ENCODE measurements at regions not wholly inside any gene's neighbourhood (a gene's known extent, or its start where the extent isn't known, plus 50 kb on each side); places are given as distances from the start of the nearest gene placed in this dataset.

DNA sequence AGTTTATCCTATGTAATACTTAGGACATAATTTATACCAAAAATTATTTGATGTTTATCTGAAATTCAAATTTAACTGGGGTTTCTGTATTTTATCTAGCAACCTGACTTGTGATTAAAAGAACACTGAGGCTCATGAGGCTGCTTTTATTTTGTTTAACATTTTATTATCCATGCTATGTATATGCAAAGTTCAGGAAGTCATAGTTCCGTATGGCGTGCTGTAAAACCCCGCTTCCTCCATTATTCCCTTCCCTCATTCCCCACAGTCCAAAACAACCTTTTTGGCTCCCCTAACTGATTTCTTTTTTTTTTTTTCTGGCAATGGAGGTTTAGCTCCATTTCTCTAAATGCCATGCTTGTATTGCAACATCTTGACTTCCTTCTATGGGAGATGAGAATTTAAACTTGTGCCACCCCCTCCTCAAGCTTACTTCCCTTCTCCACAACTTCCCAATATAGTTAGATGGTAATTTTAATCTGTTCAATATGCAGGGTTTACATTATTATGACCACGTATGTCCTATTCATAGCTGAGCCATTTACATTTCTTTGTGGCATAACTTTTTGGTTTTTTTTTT is 138.0 kb upstream of the DNAH14 start:
- 100% methylated on average over 1 of the region's 4 CpGs for WGBS (ENCODE audit: insufficient coverage)
- Histone ChIP-seq H3K27me3 (ENCODE audit: control insufficient read depth, insufficient read depth, low read length) (no peaks in the 10 kb centered on the region), H3K4me1 (ENCODE audit: control insufficient read depth, insufficient read depth, low read length) (no peaks in the 10 kb centered on the region), H3K27ac (ENCODE audit: low read depth, low read length) (no peak overlapping the region), H3K9me3 (ENCODE audit: control insufficient read depth, insufficient read depth, low read length) (no peaks in the 10 kb centered on the region), H3K36me3 (ENCODE audit: control insufficient read depth, insufficient read depth, low read length) (no peaks in the 10 kb centered on the region), H3K4me3 (ENCODE audit: low read depth, low read length) (no peak overlapping the region)
- no peak for DNase-seq (ENCODE audit: low read depth in 4 of 6, low spot score in 6 of 6)

DNA sequence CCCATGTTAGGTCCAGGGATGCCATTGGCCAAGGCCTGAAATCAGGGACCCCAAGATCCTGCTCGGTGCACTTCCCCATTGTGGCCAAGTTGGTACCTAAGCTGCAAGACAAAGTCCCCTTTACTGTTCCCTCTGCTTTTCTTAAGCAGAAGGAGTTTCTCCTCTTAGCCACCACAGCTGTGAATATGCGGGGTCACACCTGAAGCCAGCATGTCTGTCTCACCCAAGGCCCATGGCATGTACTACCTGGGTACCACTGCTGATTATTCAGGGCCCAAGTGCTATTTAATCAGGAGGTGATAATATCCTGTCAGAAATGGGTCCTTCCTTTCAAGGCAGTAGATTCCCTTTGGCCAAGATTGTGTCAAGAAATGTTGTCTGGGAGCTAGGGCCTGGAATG is 133.9 kb upstream of the DNAH14 start:
- Histone ChIP-seq H3K27ac (ENCODE audit: low read depth, low read length) (no peak overlapping the region), H3K4me3 (ENCODE audit: low read depth, low read length) (no peak overlapping the region), H3K27me3 (ENCODE audit: control insufficient read depth, insufficient read depth, low read length) (no peaks in the 10 kb centered on the region), H3K36me3 (ENCODE audit: control insufficient read depth, insufficient read depth, low read length) (no peaks in the 10 kb centered on the region), H3K9me3 (ENCODE audit: control insufficient read depth, insufficient read depth, low read length) (no peaks in the 10 kb centered on the region), H3K4me1 (ENCODE audit: control insufficient read depth, insufficient read depth, low read length) (no peaks in the 10 kb centered on the region)
- no peak for DNase-seq (ENCODE audit: low read depth in 4 of 6, low spot score in 6 of 6)
- 64% methylated on average over 2 of the region's 2 CpGs for WGBS (ENCODE audit: insufficient coverage)

DNA sequence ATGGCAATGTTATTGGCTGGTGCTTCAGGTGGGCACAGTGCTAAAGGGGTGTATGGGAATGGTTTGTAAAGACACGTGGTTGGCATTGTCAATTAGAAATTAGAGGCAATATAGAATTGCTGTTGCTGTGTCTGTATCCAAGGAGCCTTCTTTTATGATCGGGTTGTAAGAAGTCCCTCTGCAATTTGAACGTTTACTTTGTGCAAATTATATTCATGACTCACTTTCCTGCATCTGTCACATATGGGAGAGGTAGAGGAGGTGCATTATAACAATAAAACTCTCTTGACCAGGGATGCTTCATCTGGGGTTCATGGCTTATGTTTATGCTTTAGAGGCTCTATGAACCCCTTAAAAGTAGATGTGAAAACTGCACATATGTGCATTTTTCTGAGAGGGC is 130.4 kb upstream of the DNAH14 start:
- Histone ChIP-seq H3K4me3 (ENCODE audit: low read depth, low read length) (no peak overlapping the region), H3K27me3 (ENCODE audit: control insufficient read depth, insufficient read depth, low read length) (no peaks in the 10 kb centered on the region), H3K27ac (ENCODE audit: low read depth, low read length) (no peak overlapping the region), H3K4me1 (ENCODE audit: control insufficient read depth, insufficient read depth, low read length) (no peaks in the 10 kb centered on the region), H3K36me3 (ENCODE audit: control insufficient read depth, insufficient read depth, low read length) (no peaks in the 10 kb centered on the region), H3K9me3 (ENCODE audit: control insufficient read depth, insufficient read depth, low read length) (no peaks in the 10 kb centered on the region)
- WGBS (ENCODE audit: insufficient coverage), result 33% methylated on average over 1 of the region's 3 CpGs
- no peak for DNase-seq (ENCODE audit: low read depth in 4 of 6, low spot score in 6 of 6)

GRCh38 chr1:224800486-224801119 is 128.9 kb upstream of the DNAH14 start:
- peak in 2 of 6 donors; percentile 3 to 69 for DNase-seq (ENCODE audit: low read depth in 4 of 6, low spot score in 6 of 6)
- WGBS (ENCODE audit: insufficient coverage), result 31% methylated on average over 8 of the region's 8 CpGs
- Histone ChIP-seq H3K36me3 (ENCODE audit: control insufficient read depth, insufficient read depth, low read length) (no peaks in the 10 kb centered on the region), H3K27ac (ENCODE audit: low read depth, low read length) (no peak overlapping the region), H3K4me1 (ENCODE audit: control insufficient read depth, insufficient read depth, low read length) (no peaks in the 10 kb centered on the region), H3K4me3 (ENCODE audit: low read depth, low read length) (no peak overlapping the region), H3K9me3 (ENCODE audit: control insufficient read depth, insufficient read depth, low read length) (no peaks in the 10 kb centered on the region), H3K27me3 (ENCODE audit: control insufficient read depth, insufficient read depth, low read length) (no peaks in the 10 kb centered on the region)

- Histone ChIP-seq H3K4me1 (ENCODE audit: control insufficient read depth, insufficient read depth, low read length) (no peaks in the 10 kb centered on the region), H3K27me3 (ENCODE audit: control insufficient read depth, insufficient read depth, low read length) (no peaks in the 10 kb centered on the region), H3K36me3 (ENCODE audit: control insufficient read depth, insufficient read depth, low read length) (no peaks in the 10 kb centered on the region), H3K27ac (ENCODE audit: low read depth, low read length) (no peak overlapping the region), H3K4me3 (ENCODE audit: low read depth, low read length) (no peak overlapping the region), H3K9me3 (ENCODE audit: control insufficient read depth, insufficient read depth, low read length) (no peaks in the 10 kb centered on the region)
- no CpG with 5 or more reads among the region's 2 CpGs for WGBS (ENCODE audit: insufficient coverage)
- DNase-seq (ENCODE audit: low read depth in 4 of 6, low spot score in 6 of 6), result no peak
These were observed 127.5 kb upstream of the DNAH14 start for GRCh38 chr1:224801844-224802490.

- Histone ChIP-seq H3K4me3 (ENCODE audit: low read depth, low read length) (no peak overlapping the region), H3K36me3 (ENCODE audit: control insufficient read depth, insufficient read depth, low read length) (no peaks in the 10 kb centered on the region), H3K27ac (ENCODE audit: low read depth, low read length) (no peak overlapping the region), H3K27me3 (ENCODE audit: control insufficient read depth, insufficient read depth, low read length) (no peaks in the 10 kb centered on the region), H3K9me3 (ENCODE audit: control insufficient read depth, insufficient read depth, low read length) (no peaks in the 10 kb centered on the region), H3K4me1 (ENCODE audit: control insufficient read depth, insufficient read depth, low read length) (no peaks in the 10 kb centered on the region)
- 72% methylated on average over 2 of the region's 3 CpGs for WGBS (ENCODE audit: insufficient coverage)
- DNase-seq (ENCODE audit: low read depth in 4 of 6, low spot score in 6 of 6), result peak in 1 of 6 donors; percentile 73
These were observed 126.9 kb upstream of the DNAH14 start for GRCh38 chr1:224802617-224803016.

DNA sequence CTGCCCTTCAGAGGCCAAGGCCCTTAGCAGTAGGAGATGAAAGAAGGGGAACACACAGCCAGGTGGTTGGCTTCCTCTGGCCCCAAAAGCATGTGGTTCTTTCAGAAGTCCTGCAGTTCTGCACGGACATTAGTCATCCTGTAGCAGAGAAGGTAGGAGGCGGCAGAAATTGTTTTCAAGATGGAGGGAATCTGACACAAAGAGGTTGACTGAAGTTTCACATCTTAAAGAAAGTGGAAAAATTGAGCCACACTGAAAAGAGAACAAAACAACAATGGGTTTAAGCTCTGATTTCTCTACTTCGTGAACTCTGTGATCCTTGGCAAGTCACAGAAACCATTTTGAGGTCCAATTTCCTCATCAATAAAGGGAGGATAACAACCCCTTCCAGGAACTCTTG is 125.3 kb upstream of the DNAH14 start:
- Histone ChIP-seq H3K4me1 (ENCODE audit: control insufficient read depth, insufficient read depth, low read length) (no peaks in the 10 kb centered on the region), H3K27me3 (ENCODE audit: control insufficient read depth, insufficient read depth, low read length) (no peaks in the 10 kb centered on the region), H3K27ac (ENCODE audit: low read depth, low read length) (no peak overlapping the region), H3K36me3 (ENCODE audit: control insufficient read depth, insufficient read depth, low read length) (no peaks in the 10 kb centered on the region), H3K9me3 (ENCODE audit: control insufficient read depth, insufficient read depth, low read length) (no peaks in the 10 kb centered on the region), H3K4me3 (ENCODE audit: low read depth, low read length) (no peak overlapping the region)
- DNase-seq (ENCODE audit: low read depth in 4 of 6, low spot score in 6 of 6), result no peak
- WGBS (ENCODE audit: insufficient coverage), result 88% methylated on average over 2 of the region's 3 CpGs

GRCh38 chr1:224805889-224806288 is 123.6 kb upstream of the DNAH14 start:
- no peaks in the 10 kb centered on the region for H3K27me3 ChIP-seq (ENCODE audit: control insufficient read depth, insufficient read depth, low read length)
- H3K27ac ChIP-seq (ENCODE audit: low read depth, low read length), result no peak overlapping the region
- no peaks in the 10 kb centered on the region for H3K9me3 ChIP-seq (ENCODE audit: control insufficient read depth, insufficient read depth, low read length)
- no peak overlapping the region for H3K4me3 ChIP-seq (ENCODE audit: low read depth, low read length)
- no peaks in the 10 kb centered on the region for H3K4me1 ChIP-seq (ENCODE audit: control insufficient read depth, insufficient read depth, low read length)
- WGBS (ENCODE audit: insufficient coverage), result 83% methylated on average over 2 of the region's 2 CpGs
- no peaks in the 10 kb centered on the region for H3K36me3 ChIP-seq (ENCODE audit: control insufficient read depth, insufficient read depth, low read length)
- DNase-seq (ENCODE audit: low read depth in 4 of 6, low spot score in 6 of 6), result no peak

- Histone ChIP-seq H3K4me3 (ENCODE audit: low read depth, low read length) (no peak overlapping the region), H3K9me3 (ENCODE audit: control insufficient read depth, insufficient read depth, low read length) (no peaks in the 10 kb centered on the region), H3K27ac (ENCODE audit: low read depth, low read length) (no peak overlapping the region), H3K27me3 (ENCODE audit: control insufficient read depth, insufficient read depth, low read length) (no peaks in the 10 kb centered on the region), H3K36me3 (ENCODE audit: control insufficient read depth, insufficient read depth, low read length) (no peaks in the 10 kb centered on the region), H3K4me1 (ENCODE audit: control insufficient read depth, insufficient read depth, low read length) (no peaks in the 10 kb centered on the region)
- 95% methylated on average over 5 of the region's 5 CpGs for WGBS (ENCODE audit: insufficient coverage)
- DNase-seq (ENCODE audit: low read depth in 4 of 6, low spot score in 6 of 6), result no peak
These were observed 120.3 kb upstream of the DNAH14 start for GRCh38 chr1:224809137-224809536.

- DNase-seq (ENCODE audit: low read depth in 4 of 6, low spot score in 6 of 6), result no peak
These were observed 119.9 kb upstream of the DNAH14 start for GRCh38 chr1:224809613-224810012.

More at GRCh38 chr1:224809613-224810012, 119.9 kb upstream of the DNAH14 start:
- Histone ChIP-seq H3K27me3 (ENCODE audit: control insufficient read depth, insufficient read depth, low read length) (no peaks in the 10 kb centered on the region), H3K27ac (ENCODE audit: low read depth, low read length) (no peak overlapping the region), H3K4me1 (ENCODE audit: control insufficient read depth, insufficient read depth, low read length) (no peaks in the 10 kb centered on the region), H3K36me3 (ENCODE audit: control insufficient read depth, insufficient read depth, low read length) (no peaks in the 10 kb centered on the region), H3K9me3 (ENCODE audit: control insufficient read depth, insufficient read depth, low read length) (no peaks in the 10 kb centered on the region), H3K4me3 (ENCODE audit: low read depth, low read length) (no peak overlapping the region)
- 90% methylated on average over 4 of the region's 4 CpGs for WGBS (ENCODE audit: insufficient coverage)

Data from spinal cord (tissue), 9 donors.